ENCODE measurements at regions not wholly inside any gene's neighbourhood (a gene's known extent, or its start where the extent isn't known, plus 50 kb on each side); places are given as distances from the start of the nearest gene placed in this dataset.

DNA sequence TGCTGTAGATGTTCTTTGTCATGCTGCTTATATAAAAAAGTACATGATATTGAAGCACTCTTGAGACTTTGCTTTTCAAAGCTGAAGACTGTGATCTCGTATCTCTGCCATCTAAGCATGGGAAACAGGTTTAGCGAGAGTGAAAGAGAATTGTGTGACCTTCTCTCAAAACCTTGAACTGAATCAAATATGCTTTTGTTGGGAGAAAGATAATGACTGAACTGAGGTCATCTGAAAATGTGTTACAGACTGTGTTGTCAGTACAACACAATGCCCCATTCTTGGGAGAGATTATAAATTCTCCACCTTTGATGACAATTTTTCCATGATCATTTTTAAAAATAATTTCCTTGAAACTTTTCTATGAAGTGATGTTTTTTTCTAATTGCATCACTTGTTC, 272.1 kb upstream of the SEL1L start:
- TF ChIP-seq, protein P1, sequence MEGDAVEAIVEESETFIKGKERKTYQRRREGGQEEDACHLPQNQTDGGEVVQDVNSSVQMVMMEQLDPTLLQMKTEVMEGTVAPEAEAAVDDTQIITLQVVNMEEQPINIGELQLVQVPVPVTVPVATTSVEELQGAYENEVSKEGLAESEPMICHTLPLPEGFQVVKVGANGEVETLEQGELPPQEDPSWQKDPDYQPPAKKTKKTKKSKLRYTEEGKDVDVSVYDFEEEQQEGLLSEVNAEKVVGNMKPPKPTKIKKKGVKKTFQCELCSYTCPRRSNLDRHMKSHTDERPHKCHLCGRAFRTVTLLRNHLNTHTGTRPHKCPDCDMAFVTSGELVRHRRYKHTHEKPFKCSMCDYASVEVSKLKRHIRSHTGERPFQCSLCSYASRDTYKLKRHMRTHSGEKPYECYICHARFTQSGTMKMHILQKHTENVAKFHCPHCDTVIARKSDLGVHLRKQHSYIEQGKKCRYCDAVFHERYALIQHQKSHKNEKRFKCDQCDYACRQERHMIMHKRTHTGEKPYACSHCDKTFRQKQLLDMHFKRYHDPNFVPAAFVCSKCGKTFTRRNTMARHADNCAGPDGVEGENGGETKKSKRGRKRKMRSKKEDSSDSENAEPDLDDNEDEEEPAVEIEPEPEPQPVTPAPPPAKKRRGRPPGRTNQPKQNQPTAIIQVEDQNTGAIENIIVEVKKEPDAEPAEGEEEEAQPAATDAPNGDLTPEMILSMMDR (IDR thresholded peaks at IDR 0.05): no peak
- no peak for TF ChIP-seq POLR2A (IDR thresholded peaks at IDR 0.05)
- no peak for TF ChIP-seq POLR2AphosphoS5 (IDR thresholded peaks at IDR 0.05; ENCODE audit: insufficient read depth in 1 of 2, low read depth in 1 of 2)

All from vagina (tissue), 2 donors.